Activated CD4-positive, alpha-beta T cell treated with anti-CD3 and anti-CD28 coated beads, Interleukin-2, amount 50 U/mL, for 24 hours (primary cell): ENCODE measurements at regions not wholly inside any gene's neighbourhood (a gene's known extent, or its start where the extent isn't known, plus 50 kb on each side); places are given as distances from the start of the nearest gene placed in this dataset.

Experiments used
- DNase-seq, 2 donors: peaks; one replicate each; pipeline ENCODE4 v3.0.0-alpha.2; 2020; ENCODE audit warnings: low read depth in 1 of 2, low spot score in 1 of 2

DNA sequence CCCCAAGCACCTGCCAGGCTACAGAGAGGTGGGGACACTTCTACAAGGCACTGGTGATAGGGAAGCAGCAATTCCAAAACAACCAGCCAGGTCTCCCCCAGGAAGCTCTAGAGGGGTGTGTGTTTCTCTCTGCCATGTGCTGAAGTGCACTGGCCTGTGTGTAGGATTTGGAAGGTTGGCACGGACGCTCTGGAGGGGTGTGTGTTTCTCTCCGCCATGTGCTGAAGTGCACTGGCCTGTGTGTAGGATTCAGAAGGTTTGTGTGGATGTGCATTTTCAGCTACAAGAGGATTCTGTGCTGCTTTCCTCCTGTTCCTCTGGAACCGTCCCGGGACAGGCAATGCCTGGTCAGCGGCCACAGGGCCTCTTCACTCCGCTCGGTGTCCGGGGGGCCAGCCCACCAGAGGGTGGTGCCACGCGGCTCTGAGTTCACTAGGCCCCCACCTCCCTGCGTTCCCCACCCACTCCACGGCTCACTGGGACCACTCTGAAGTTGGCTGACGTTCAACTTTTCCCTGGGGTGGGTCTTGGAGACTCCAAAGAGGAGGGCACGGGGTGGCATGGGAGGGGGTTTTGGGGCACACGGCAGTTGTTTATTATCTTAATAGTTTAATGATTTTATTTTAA lies 552.8 kb downstream of the BRD1 start:
- no peak for DNase-seq

DNA sequence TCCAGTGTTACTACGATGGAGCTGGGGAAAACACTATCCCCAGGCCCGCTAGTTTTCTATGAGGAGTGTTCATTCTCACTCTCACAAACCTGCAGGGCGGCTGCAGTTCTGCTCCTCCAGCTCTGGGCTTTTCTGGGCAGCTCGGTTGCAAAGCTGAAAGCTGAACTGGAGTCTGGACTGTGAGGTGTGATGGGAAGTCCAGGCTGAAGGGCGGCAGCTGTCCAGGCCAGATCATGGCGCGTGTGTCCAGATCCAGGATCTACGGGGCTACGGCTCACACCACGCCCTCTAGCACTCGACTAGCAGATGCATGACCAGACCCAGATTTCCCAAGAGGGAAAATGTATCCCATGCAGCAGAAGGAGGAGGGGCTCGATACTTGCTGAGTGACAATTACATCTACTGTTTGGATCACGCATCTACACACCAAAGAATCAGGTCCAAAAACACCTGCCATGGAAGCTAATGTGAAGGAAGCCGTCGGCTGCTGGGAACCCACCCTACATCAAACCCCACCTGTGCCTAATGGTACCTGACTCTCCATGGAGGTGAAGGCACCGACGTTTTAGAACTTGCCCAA lies 555.0 kb downstream of the BRD1 start:
- DNase-seq = no peak

DNA sequence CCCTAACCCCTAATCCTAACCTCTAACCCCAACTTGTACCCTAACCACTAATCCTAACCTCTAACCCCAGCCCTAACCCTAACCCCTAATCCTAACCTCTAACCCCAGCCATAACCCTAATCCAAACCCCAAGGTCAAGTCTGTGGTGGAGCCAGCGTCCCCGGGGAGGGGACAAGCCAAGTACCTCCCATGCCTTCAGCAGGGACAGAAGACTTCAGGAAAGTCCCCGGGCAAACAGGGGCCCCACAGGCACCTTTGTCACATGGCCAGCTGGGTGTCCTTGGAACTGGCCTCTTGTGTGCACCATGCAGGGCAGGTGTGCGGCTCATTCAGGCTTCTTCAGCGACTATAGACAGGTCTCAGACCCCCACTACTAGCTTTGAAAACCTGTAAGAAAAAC lies 555.8 kb downstream of the BRD1 start:
- no peak for DNase-seq

DNA sequence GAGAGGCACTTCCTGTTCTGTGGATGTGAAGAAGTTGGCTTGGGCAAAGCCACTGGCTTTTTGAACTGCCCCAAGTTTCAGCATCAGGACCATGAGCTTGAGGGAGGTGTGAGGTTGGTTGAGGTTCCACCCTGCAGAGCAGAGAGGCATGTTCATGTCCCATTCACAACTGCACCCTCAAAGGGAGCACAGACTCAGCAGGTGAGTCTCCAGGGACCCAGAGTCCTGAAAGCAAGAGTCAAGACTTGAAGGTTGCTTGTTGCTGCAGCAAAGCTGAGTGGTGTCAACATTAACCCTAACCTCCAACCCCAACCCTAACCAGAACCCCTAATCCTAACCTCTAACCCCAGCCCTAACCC lies 556.3 kb downstream of the BRD1 start:
- DNase-seq = no peak

DNA sequence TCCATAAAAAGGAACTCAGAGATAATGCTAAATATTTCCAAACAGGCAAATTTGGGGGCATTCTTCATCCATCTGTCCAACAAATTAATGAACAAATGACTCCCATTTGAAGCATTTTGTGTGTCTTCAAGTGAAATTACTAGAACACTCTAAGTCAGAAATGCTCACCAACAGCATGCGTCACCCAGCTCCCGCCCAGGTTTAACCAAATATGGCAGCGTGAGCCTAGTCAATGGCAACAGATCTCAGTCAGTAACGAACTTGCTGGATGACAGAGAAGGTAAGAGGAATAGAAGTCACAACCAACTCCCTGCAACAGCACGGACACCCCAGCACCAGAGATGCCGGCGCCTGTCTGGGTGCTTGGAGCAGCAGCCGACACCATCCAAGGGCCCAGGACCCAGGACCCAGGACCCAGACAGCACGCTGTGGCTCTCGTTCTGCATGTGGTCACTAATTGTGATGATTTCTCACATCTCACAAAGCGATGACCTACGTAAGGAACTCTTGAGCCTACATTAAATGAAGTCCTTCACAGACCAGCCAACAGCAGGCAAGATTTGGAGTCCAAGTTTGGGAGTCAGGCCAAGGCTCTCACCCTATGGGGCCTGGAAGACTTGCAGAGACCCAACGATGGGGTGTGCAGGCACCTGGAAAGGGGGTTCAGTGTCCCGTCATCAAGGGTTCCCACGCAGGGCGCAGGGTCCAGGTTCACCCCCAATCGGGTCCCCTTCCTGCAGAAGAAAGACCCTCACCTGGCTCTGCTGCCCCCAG lies 556.9 kb downstream of the BRD1 start:
- no peak for DNase-seq

DNA sequence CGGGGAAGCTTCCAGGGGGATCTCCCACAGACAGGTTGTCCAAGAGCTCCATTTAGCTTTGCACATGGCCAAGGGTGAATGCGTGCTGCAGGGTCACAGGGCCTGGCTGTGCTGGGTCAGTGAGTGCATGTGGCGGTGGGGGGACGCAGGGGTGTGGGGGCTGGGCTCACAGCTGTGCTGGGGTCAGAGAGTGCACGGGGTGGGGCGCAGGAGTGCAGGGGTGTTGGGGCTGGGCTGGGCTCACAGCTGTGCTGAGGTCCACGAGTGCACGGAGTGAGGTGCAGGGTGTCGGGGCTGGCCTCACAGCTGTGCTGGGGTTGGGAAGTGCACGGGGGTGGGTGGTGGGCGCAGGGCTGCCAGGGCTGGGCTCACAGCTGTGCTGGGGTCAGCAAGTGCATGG lies 557.7 kb downstream of the BRD1 start:
- no peak for DNase-seq

DNA sequence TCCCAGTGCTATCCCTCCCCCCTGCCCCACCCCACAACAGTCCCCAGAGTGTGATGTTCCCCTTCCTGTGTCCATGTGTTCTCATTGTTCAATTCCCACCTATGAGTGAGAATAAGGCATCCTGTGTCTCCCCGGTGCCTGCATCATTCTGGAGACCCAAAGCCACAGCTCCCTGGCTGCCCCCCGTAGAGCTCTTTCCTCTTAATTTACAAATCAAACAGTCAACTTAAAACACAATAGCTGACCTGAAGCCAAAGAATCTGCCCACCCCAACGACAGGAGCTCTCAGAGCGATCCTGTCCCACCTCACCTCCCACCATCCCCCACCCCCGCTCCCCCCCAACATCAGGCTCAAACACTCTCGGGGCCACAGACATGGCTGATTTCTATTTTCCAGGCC lies 558.3 kb downstream of the BRD1 start:
- DNase-seq = no peak

DNA sequence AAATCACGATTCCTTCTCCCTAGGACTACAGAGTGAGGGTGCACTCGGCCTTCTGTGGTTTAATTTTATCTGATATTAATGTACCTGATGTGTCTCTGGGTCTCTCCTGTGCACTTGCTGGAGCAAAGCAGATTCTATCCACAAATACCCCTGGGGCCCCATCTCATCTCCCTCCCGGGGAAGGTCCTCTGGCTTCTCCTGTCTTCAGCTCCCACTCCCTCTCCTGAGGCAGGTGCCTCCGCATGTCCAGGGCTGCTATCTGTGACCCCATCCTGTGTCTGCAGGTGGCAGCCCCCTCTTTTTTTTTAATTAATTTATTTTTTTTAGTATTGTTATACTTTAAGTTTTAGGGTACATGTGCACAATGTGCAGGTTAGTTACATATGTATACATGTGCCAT lies 558.7 kb downstream of the BRD1 start:
- no peak for DNase-seq

DNA sequence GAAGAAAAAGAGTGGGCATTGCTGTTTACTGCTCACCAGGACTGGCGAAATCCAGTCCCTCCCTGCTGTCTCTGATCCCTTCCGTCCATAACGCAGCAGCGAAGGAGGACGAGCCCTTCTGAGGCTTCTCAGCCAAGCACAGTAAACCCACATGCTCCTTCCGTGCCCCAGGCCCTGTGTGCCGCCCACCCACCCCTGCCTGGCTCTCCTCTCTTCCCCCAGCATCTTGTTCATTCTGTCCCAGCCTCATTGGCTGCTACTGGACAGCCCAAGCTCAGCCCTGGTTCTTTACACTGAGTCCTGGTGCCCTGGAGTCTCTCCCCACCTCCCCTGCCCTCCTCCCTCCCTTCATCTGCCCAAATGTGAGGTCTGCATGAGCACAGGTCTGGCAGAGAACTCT lies 559.7 kb downstream of the BRD1 start:
- DNase-seq = no peak

DNA sequence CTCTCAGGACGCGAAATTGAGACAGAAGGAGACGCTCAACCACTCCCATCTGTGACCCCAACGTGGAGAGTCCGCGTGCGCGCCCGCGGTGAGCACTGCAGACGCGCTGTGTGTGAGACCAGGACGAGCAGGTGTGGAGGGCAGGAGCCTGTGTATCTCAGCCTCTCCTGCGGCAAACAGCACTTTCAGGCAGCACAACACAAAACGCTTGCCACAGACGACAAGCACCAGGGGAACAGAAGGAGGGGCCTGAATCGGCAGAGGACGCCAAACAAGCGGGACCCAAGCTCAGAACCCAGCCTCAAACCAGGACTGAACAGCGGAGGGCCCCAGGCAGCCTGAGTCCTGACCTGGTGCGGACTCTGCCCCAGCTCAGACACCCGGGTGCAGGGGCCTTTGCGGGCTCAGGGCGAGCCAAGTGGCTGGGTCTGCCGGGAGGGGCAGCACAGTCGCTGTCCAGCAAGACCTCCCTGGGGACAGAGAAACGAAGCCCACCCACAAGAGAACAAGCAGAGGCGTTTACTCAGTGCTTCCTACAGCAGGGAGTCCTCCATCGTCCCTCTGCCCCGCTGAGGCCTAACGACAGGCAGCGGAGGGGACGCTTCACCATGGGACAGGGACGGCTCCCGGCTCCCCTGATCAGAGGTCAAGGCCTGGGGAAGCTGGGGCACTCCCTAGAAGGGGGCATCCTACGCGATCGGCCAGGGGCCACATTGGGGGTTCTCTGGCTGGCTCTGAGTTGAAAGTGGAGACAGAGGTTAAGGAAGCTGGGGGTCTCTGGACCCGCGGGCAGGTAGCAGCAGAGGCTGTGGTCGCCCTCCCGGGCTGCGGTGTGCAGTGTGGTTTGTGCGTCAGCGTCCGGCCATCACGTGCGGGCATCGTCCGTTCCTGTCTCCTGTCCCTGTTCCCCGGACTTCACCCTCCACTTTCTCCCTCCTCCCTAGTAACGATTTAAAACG lies 560.8 kb downstream of the BRD1 start:
- no peak for DNase-seq

DNA sequence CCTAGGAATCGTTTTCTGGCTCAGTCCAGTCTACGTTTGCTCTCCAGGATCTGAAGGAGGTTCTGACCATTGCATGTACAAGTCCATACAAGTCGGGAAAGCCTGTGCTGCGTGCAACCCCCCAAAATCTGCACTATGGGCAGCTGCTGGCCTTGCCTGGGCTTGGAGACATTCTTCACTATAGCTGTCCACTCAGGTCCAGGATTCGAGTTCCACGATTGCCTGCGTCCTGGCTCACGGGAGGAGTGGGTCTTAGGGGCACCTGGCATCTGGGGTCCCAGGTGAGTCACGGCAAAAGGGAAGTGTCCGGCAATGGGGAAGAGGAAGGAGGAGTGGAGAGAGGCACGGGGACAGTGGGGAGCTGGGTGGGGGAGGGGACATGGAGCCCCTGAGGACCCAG lies 563.0 kb downstream of the BRD1 start:
- no peak for DNase-seq

DNA sequence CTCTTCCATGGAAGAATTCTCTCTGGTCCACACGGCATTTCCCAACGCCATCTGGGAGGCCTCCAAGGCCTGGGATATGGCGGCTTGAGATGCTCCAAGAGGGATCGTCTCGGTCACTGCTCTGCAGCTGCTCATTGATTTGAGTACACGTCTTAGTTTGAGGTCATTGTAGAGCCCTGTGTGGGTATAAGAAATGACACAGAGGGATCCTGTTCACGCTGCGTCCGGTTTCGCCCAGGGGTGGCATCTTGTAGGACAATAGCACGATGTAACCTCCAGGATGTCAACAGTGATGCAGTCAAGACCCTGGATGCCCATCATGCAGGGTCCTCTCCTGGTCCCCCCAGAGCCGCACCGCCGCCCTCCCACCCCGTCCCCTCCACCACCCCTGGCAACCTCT lies 564.6 kb downstream of the BRD1 start:
- DNase-seq = no peak

DNA sequence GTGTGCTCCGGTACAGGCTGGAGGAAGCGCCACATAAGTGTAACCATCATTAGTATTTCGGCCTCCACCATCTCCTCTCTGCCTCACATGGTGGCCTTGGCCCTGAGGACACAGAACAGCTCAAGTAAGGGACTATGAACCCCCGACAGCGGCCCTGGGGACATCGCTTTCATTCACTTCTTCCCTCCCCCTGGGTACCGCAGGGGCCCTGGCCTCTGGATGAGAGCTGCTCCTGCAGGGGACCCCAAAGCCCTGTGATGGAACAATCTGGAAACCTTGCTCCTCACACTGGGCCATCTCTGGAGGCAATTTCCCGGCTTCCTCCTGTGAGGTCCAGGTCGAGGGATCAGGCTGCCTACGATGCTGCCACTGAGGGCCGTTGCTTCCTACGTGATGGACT lies 565.5 kb downstream of the BRD1 start:
- no peak for DNase-seq

DNA sequence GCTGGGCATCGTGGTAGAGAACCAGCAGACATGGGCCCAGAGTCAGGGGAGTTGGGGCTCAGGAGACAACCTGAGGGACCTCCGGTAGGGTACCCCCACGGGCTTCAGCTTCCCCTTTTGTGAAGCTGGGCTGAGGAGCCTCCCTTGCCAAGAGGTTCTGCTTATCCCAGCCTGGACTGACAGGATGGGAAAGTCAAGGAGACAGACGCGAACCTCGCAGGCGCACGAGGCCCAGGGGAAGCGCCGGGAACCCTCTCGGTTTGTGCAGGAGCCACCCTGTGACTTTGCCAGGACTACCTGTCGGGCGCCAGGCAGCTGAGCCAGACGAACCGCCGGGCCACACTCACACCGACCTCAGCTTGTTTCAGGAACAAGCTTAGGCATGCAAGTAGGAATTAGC lies 566.1 kb downstream of the BRD1 start:
- DNase-seq = no peak

DNA sequence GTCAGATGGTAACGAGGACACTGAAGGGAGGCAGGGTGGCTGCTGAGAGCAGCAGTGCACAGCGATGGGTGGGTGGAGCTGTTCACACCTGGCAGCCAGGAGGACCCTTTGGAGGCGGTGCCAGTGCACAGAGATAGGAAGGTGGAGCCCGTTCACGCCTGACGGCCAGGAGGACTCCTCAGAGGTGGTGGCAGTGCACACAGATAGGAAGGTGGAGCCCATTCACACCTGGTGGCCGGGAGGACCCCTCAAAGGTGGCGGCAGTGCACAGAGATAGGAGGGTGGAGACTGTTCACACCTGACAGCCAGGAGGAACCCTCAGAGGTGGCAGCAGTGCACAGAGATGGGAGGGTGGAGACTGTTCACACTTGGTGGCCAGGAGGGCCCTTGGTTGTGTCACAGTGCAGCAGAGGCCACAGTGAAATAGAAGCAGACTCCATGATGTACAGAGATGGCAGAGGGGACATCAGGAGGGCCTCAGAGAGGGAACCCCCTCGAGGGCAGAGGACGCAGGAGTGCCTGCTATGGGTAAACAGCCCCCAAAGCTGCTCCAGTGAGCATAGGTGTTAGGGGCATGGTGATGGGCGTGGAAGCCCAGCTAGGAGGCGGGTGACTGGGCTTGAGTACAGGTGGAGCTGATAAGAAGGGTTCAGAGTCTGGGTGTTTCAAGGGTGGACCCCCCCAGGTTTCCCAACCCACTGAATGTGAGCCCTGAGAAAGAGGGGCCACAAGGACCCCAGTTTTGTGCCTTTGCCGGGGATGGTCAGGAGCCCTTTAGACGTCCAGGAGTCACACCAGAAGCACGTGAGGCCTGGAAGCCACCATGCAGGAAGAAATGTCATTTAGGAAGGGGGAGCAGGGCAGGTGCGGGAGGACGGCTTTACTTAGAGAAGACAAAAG lies 566.7 kb downstream of the BRD1 start:
- DNase-seq = no peak

DNA sequence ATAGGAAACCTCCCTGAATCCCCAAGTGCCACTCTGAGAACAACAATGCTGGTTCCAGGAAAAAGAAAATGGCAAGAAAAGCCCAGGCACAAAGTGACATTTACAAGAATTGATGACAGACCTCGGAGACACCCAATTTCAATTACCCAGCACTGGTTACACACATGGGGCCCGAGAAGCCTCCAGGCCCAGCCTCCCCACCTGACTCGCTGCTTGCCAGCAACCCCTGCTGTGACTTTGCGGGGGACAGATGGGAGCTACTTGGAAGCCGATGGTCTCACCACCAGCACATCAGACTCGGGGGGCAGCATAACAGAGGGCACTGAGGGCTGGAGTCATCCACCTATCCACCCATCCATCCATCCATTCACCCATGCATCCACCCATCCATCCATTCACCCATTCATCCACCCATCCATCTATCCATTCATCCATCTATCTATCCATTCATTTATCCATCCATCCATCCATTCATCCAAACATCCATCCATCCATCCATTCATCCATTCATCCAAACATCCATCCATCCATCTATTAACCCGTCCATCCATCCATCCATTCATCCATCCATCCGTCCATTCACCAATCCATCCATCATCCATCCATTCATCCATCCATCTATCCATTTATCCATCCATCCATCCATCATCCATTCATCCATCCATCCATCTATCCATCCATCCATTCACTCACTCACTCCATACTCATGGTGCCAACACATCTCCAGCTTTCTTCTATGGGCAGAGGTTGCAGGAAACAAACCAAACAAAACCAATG lies 567.6 kb downstream of the BRD1 start:
- DNase-seq = no peak

DNA sequence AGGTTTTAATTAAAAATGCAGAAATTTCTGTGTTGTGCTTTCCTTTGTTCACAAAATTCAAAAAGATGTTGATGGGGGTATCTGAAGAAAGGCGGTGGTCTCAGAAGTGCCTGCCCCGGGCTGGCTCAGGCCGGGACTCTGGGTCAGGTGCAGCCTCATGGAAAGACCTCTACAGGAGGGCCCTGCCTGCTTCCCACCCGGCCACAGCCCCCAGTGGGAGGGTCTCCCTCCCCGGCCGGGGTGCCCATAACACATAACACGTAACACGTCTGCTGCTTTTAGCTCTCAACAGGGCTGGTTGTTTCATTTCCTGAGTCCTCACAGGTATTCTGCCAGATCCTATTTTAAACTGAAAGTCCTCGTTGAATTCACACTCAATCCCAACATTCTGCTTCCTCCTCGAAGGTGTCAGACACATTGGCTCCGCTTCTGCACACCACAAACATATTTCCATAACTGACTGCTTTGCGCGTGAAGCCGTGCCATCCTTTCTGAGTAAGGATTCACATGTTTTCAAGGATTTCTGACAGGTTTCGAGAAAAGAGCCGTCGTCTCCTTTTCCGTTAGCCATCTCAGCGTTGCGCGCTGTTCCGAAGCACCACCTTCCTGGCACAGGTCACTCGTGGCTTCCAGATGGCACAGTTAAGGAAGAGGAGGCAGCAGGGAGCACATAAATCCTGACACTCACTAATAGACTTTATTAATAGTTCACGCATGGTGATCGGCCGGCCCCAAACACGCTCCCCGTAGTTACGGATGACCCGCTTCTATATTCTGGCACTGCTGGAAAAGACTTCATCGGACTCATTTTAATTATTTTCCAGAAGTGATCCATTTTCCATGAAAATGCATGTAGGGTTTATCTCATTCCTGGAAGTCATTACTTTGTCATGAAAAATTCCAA lies 569.3 kb downstream of the BRD1 start:
- DNase-seq = no peak

DNA sequence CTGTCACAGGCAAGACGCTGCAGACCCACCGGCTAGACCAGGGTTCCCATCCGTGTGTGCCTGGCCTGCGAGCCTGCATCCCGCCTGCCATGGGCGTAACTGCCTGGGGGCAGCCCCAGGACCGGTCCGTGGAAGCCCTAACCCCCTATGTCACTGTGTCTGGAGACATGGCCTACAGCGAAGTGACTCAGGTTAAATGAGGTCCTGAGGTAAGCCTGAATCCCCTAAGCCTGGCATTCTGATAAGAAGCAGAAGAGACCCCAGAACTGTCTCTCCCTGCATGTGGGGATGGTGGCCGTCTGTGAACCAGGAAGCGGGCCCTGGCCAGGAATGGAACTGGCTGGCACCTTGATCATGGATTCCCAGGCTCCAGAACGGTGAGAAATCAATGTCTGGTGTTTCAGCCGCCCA lies 570.1 kb downstream of the BRD1 start:
- no peak for DNase-seq
